Cardiac fibroblast (primary cell): ENCODE measurements at regions not wholly inside any gene's neighbourhood (a gene's known extent, or its start where the extent isn't known, plus 50 kb on each side); places are given as distances from the start of the nearest gene placed in this dataset.
A peak's percentile ranks its signal among the peaks of the same experiment; 100 is the strongest.

Source experiments
- DNase-seq, 2 donors: peaks; one replicate each; pipeline versions ENCODE4 v3.0.0 to v3.0.0-alpha.2; 2010; ENCODE audit warnings: low read depth in 2 of 2
- H3K4me3 ChIP-seq, 2 donors: replicated peaks in 1 of 2; 1 replicate in 1 of 2; 2 replicates in 1 of 2; pipeline ENCODE4 v1.5.1; 2011; ENCODE audit warnings: low read depth in 2 of 2, low read length in 2 of 2, mild to moderate bottlenecking in 2 of 2, moderate library complexity in 1 of 2
- CTCF ChIP-seq: IDR thresholded peaks from one replicate; pipeline ENCODE4 v1.5.1; 2011; ENCODE audit warnings: low read depth, mild to moderate bottlenecking, low read length, inconsistent platforms

DNA sequence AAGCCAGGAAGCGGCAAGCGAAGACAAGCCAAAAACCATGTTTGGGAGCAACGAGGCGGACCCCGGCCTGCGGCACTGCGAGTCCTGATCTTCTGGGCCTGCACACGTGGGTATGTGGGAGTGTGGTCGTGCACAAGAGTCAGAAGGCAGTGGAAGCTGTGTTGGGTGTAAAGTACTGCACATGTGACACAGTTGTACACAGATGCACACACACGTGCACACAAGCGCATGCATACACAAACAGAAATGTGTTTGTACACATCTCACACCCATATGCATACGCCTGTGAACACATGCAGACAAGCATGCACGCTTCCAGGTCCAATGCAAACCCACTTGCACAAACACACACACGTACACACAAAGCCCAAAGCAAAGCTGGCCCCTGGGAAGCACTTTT lies 52.6 kb upstream of the SLCO4A1 start:
- DNase-seq, result no peak
- TF ChIP-seq CTCF, result no peak
- H3K4me3 ChIP-seq, result no peak overlapping the region

DNA sequence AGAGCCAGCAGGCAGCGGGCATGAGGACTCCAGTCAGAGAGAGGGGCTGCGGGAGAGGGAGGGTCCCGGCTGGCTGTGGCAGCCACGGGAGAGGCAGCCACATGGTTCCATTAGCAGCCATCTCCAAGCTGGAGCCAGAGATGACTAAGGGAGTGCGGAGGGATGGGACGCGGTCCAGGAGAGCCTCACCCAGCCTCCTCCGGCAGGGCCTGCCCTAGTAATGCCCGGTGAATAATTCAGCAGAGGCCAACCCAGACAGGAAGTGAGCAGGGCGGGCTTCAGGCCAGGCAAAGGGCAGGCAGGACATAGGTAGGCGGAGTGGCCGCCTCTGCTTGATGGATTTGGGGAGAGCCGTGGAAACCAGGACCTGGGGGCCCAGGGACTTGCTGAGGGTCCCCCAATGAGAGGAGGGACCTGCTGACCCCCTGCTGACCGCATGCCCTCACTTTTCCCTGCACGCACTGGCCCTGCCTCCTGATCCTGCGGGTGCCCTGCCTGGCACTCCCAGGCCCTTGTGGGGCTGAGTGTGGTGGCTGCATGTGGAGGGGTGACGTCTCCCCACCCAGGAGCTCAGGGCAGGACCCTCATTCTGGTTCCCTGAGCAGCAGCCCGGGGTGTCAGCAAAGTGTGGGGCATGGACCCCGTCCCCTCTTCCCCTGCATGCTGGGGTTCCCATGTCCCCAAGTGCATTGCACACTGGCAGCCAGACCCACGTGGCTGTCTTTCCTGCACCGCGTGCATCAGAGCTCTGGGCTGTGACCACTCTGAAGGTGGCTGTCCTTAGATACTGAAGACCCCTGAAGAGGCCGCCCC lies 51.8 kb upstream of the SLCO4A1 start:
- peak; percentile 82 to 83 for DNase-seq
- TF ChIP-seq CTCF, result no peak
- H3K4me3 ChIP-seq, result no peak overlapping the region

DNA sequence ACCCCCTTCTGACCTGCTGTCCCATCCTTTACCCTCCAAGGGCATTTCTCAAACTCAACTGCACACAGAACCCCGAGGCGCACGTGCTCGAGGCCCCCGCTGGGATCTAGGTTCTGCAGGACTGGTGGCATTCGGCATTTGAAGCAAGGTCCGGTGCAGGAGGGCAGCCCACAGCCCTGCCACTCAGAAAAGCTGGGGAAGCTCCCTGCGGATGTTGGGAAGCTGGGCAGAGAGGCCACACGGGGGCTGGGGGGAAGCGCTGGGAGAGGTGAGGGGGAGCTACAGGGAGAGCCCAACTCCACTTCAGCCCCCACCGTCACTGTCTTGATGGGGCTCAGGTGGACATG lies 51.2 kb upstream of the SLCO4A1 start:
- no peak for TF ChIP-seq CTCF
- H3K4me3 ChIP-seq, result no peak overlapping the region
- no peak for DNase-seq

DNA sequence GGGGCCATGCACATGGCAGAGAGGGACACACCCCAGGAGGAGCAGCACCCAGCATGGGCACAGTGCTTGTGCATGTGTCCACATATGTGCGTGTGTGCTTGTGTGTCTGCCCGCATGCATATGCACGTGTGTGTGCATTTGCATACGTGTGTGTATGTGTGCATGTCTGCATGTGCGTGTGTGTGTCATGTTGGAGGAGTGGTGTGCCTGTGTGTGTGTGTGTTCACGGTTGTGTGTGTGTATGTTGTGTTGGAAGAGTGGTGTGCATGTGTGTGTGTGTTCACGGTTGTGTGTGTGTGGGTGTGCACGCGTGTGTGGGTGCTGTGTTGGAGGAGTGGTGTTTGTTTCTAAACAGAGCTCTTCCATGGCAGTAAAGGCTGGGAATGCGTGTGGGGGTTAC lies 50.7 kb upstream of the SLCO4A1 start:
- no peak overlapping the region for H3K4me3 ChIP-seq
- DNase-seq, result no peak
- no peak for TF ChIP-seq CTCF
